ENCODE measurements at regions not wholly inside any gene's neighbourhood (a gene's known extent, or its start where the extent isn't known, plus 50 kb on each side); places are given as distances from the start of the nearest gene placed in this dataset.

- Mint-ChIP-seq H3K27ac (no peak overlapping the region), H3K9me3 (no peaks in the 10 kb centered on the region), H3K4me1 (ENCODE audit: low read depth) (no peaks in the 10 kb centered on the region), H3K36me3 (ENCODE audit: low read depth) (no peaks in the 10 kb centered on the region), H3K4me3 (no peak overlapping the region), H3K27me3 (peaks cover 3% of the 10 kb centered on the region)
- intact Hi-C loops (cut with micrococcal nuclease): no loop called here
Observed at GRCh38 chr11:129724866-129725265, 90.8 kb upstream of the TMEM45B start.

- Mint-ChIP-seq H3K9me3 (no peaks in the 10 kb centered on the region), H3K27ac (no peak overlapping the region), H3K4me3 (no peak overlapping the region), H3K27me3 (peaks cover 3% of the 10 kb centered on the region), H3K36me3 (ENCODE audit: low read depth) (no peaks in the 10 kb centered on the region), H3K4me1 (ENCODE audit: low read depth) (no peaks in the 10 kb centered on the region)
- intact Hi-C loops (cut with micrococcal nuclease): no loop called here
Observed at GRCh38 chr11:129726179-129726578, 89.5 kb upstream of the TMEM45B start.

- H3K27ac Mint-ChIP-seq: no peak overlapping the region
- no peaks in the 10 kb centered on the region for H3K9me3 Mint-ChIP-seq
- peaks cover 3% of the 10 kb centered on the region for H3K27me3 Mint-ChIP-seq
- intact Hi-C loops (cut with micrococcal nuclease): no loop called here
- no peak overlapping the region for H3K4me3 Mint-ChIP-seq
- no peaks in the 10 kb centered on the region for H3K4me1 Mint-ChIP-seq (ENCODE audit: low read depth)
- no peaks in the 10 kb centered on the region for H3K36me3 Mint-ChIP-seq (ENCODE audit: low read depth)
Observed at GRCh38 chr11:129728581-129728980, 87.1 kb upstream of the TMEM45B start.

- Mint-ChIP-seq H3K4me1 (ENCODE audit: low read depth) (no peaks in the 10 kb centered on the region), H3K4me3 (no peak overlapping the region), H3K9me3 (no peaks in the 10 kb centered on the region), H3K27ac (no peak overlapping the region), H3K36me3 (ENCODE audit: low read depth) (no peaks in the 10 kb centered on the region), H3K27me3 (peaks cover 3% of the 10 kb centered on the region)
- intact Hi-C loops (cut with micrococcal nuclease): no loop called here
Observed at GRCh38 chr11:129729216-129729615, 86.4 kb upstream of the TMEM45B start.

- Mint-ChIP-seq H3K36me3 (ENCODE audit: low read depth) (no peaks in the 10 kb centered on the region), H3K4me1 (ENCODE audit: low read depth) (no peaks in the 10 kb centered on the region), H3K4me3 (no peak overlapping the region), H3K9me3 (no peaks in the 10 kb centered on the region), H3K27ac (no peak overlapping the region), H3K27me3 (peaks cover 3% of the 10 kb centered on the region)
- intact Hi-C loops (cut with micrococcal nuclease): no loop called here
Observed at GRCh38 chr11:129729823-129730222, 85.8 kb upstream of the TMEM45B start.

- Mint-ChIP-seq H3K4me1 (ENCODE audit: low read depth) (no peaks in the 10 kb centered on the region), H3K36me3 (ENCODE audit: low read depth) (no peaks in the 10 kb centered on the region), H3K9me3 (no peaks in the 10 kb centered on the region), H3K27me3 (peaks cover 6% of the 10 kb centered on the region), H3K27ac (no peak overlapping the region), H3K4me3 (no peak overlapping the region)
- intact Hi-C loops (cut with micrococcal nuclease): no loop called here
Observed at GRCh38 chr11:129731316-129731715, 84.3 kb upstream of the TMEM45B start.

- no peak overlapping the region for H3K27ac Mint-ChIP-seq
- H3K4me1 Mint-ChIP-seq (ENCODE audit: low read depth): no peaks in the 10 kb centered on the region
- no peaks in the 10 kb centered on the region for H3K36me3 Mint-ChIP-seq (ENCODE audit: low read depth)
- no peak overlapping the region for H3K4me3 Mint-ChIP-seq
- H3K27me3 Mint-ChIP-seq: peaks cover 10% of the 10 kb centered on the region
- H3K9me3 Mint-ChIP-seq: no peaks in the 10 kb centered on the region
- intact Hi-C loops (cut with micrococcal nuclease): no loop called here
Observed at GRCh38 chr11:129732941-129733340, 82.7 kb upstream of the TMEM45B start.

- intact Hi-C loops (cut with micrococcal nuclease): no loop called here
- Mint-ChIP-seq H3K27me3 (peaks cover 9% of the 10 kb centered on the region), H3K4me3 (no peak overlapping the region), H3K27ac (no peak overlapping the region), H3K36me3 (ENCODE audit: low read depth) (no peaks in the 10 kb centered on the region), H3K9me3 (no peaks in the 10 kb centered on the region), H3K4me1 (ENCODE audit: low read depth) (no peaks in the 10 kb centered on the region)
Observed at GRCh38 chr11:129733384-129733783, 82.3 kb upstream of the TMEM45B start.

- H3K4me3 Mint-ChIP-seq: no peak overlapping the region
- no peak overlapping the region for H3K27ac Mint-ChIP-seq
- intact Hi-C loops (cut with micrococcal nuclease): no loop called here
- H3K27me3 Mint-ChIP-seq: peaks cover 12% of the 10 kb centered on the region
- H3K36me3 Mint-ChIP-seq (ENCODE audit: low read depth): no peaks in the 10 kb centered on the region
- H3K9me3 Mint-ChIP-seq: no peaks in the 10 kb centered on the region
- no peaks in the 10 kb centered on the region for H3K4me1 Mint-ChIP-seq (ENCODE audit: low read depth)
Observed at GRCh38 chr11:129733981-129734380, 81.7 kb upstream of the TMEM45B start.

GRCh38 chr11:129734654-129735053, 81.0 kb upstream of the TMEM45B start:
- Mint-ChIP-seq H3K36me3 (ENCODE audit: low read depth) (no peaks in the 10 kb centered on the region), H3K27ac (no peak overlapping the region), H3K4me3 (no peak overlapping the region), H3K9me3 (no peaks in the 10 kb centered on the region), H3K27me3 (peaks cover 15% of the 10 kb centered on the region), H3K4me1 (ENCODE audit: low read depth) (no peaks in the 10 kb centered on the region)
- intact Hi-C loops (cut with micrococcal nuclease): no loop called here

- no peak overlapping the region for H3K4me3 Mint-ChIP-seq
- peaks cover 17% of the 10 kb centered on the region for H3K27me3 Mint-ChIP-seq
- intact Hi-C loops (cut with micrococcal nuclease): no loop called here
- H3K4me1 Mint-ChIP-seq (ENCODE audit: low read depth): no peaks in the 10 kb centered on the region
- H3K27ac Mint-ChIP-seq: no peak overlapping the region
- no peaks in the 10 kb centered on the region for H3K36me3 Mint-ChIP-seq (ENCODE audit: low read depth)
- H3K9me3 Mint-ChIP-seq: no peaks in the 10 kb centered on the region
Observed at GRCh38 chr11:129737831-129738230, 77.8 kb upstream of the TMEM45B start.

GRCh38 chr11:129738242-129738641, 77.4 kb upstream of the TMEM45B start:
- no peak overlapping the region for H3K4me3 Mint-ChIP-seq
- no peaks in the 10 kb centered on the region for H3K4me1 Mint-ChIP-seq (ENCODE audit: low read depth)
- intact Hi-C loops (cut with micrococcal nuclease): no loop called here
- H3K9me3 Mint-ChIP-seq: no peaks in the 10 kb centered on the region
- H3K27ac Mint-ChIP-seq: no peak overlapping the region
- H3K27me3 Mint-ChIP-seq: peaks cover 18% of the 10 kb centered on the region
- no peaks in the 10 kb centered on the region for H3K36me3 Mint-ChIP-seq (ENCODE audit: low read depth)

GRCh38 chr11:129739339-129739738, 76.3 kb upstream of the TMEM45B start:
- Mint-ChIP-seq H3K27me3 (peaks cover 18% of the 10 kb centered on the region), H3K27ac (no peak overlapping the region), H3K4me1 (ENCODE audit: low read depth) (no peaks in the 10 kb centered on the region), H3K9me3 (no peaks in the 10 kb centered on the region), H3K4me3 (no peak overlapping the region), H3K36me3 (ENCODE audit: low read depth) (no peaks in the 10 kb centered on the region)
- intact Hi-C loops (cut with micrococcal nuclease): no loop called here

- H3K4me1 Mint-ChIP-seq (ENCODE audit: low read depth): no peaks in the 10 kb centered on the region
- H3K27me3 Mint-ChIP-seq: peaks cover 18% of the 10 kb centered on the region
- no peaks in the 10 kb centered on the region for H3K9me3 Mint-ChIP-seq
- intact Hi-C loops (cut with micrococcal nuclease): loop anchor here (10.0 kb wide), 1 partner anchor 1505 kb away; no protein-coding TSS in a partner anchor
- H3K4me3 Mint-ChIP-seq: no peak overlapping the region
- no peak overlapping the region for H3K27ac Mint-ChIP-seq
- no peaks in the 10 kb centered on the region for H3K36me3 Mint-ChIP-seq (ENCODE audit: low read depth)
Observed at GRCh38 chr11:129740125-129740719, 75.4 kb upstream of the TMEM45B start.

GRCh38 chr11:129743112-129743815, 72.4 kb upstream of the TMEM45B start:
- Mint-ChIP-seq H3K27me3 (peaks cover 16% of the 10 kb centered on the region), H3K4me3 (no peak overlapping the region), H3K9me3 (no peaks in the 10 kb centered on the region), H3K27ac (no peak overlapping the region), H3K36me3 (ENCODE audit: low read depth) (no peaks in the 10 kb centered on the region), H3K4me1 (ENCODE audit: low read depth) (no peaks in the 10 kb centered on the region)
- intact Hi-C loops (cut with micrococcal nuclease): loop anchor here (10.0 kb wide), 1 partner anchor 1508 kb away; no protein-coding TSS in a partner anchor

Data from dendritic cell treated with granulocyte-macrophage colony-stimulating factor and Interleukin-4, amounts not matched to agents 40 ng/mL and 50 ng/mL, for 4 days (primary cell).